K562 (cell line): ENCODE measurements at regions not wholly inside any gene's neighbourhood (a gene's known extent, or its start where the extent isn't known, plus 50 kb on each side); places are given as distances from the start of the nearest gene placed in this dataset.

ENCODE experiments used
- MGA ChIP-seq: fragments of 450-650 bp; IDR thresholded peaks from 2 replicates; pipeline ENCODE4 v1.6.1; 2016; ENCODE audit warnings: mild to moderate bottlenecking, moderate library complexity
- ZNF354B ChIP-seq: fragments of 250-450 bp; sonication (Bioruptor Pico); IDR thresholded peaks from 2 replicates; pipeline ENCODE4 v1.4.0; 2020

GRCh38 chr3:124322966-124323365 is 331.0 kb upstream of the ROPN1 start (continued):
- TF ChIP-seq MGA (no peak), ZNF354B (CRISPR knock-in tag) (no peak)
- TF ChIP-seq, all 486 proteins: peak for 0
